HEK293T (cell line): ENCODE measurements at regions not wholly inside any gene's neighbourhood (a gene's known extent, or its start where the extent isn't known, plus 50 kb on each side); places are given as distances from the start of the nearest gene placed in this dataset.

Experiments
- BHLHE40 ChIP-seq: fragments of 450-650 bp; IDR thresholded peaks from 2 replicates; pipeline ENCODE4 v1.6.1; 2016; ENCODE audit warnings: mild to moderate bottlenecking, moderate library complexity, borderline replicate concordance
- ELF4 ChIP-seq: fragments of 450-650 bp; IDR thresholded peaks from 2 replicates; pipeline ENCODE4 v1.6.1; 2017; ENCODE audit warnings: antibody characterized with exemption
- SP1 ChIP-seq: fragments of 450-650 bp; IDR thresholded peaks from 2 replicates; pipeline ENCODE4 v1.6.1; 2017

GRCh38 chr3:73687106-73688004 is 62.6 kb upstream of the PDZRN3 start:
- no peak for TF ChIP-seq ELF4
- TF ChIP-seq SP1 = no peak
- TF ChIP-seq BHLHE40 = no peak
